MCF 10A (cell line): ENCODE measurements at regions not wholly inside any gene's neighbourhood (a gene's known extent, or its start where the extent isn't known, plus 50 kb on each side); places are given as distances from the start of the nearest gene placed in this dataset.

ENCODE experiments used
- BruUV-seq: library from RNA; stranded (reverse); fragments of 400-500 nt; replicated peaks from 2 replicates; lab custom pipeline; 2021; lab: Mats Ljungman, UMichigan
- CTCF ChIA-PET: fragments of 300-600 bp; sonication (Branson Sonifier 250); formaldehyde crosslinking; extraction: SDS; loops from one replicate; lab custom pipeline; 2021; ENCODE audit warnings: antibody characterized with exemption, inconsistent platforms; lab: Yijun Ruan, JAX
- POLR2A ChIA-PET: fragments of 300-600, 350-650 bp; sonication (Branson Sonifier 250); formaldehyde crosslinking; extraction: SDS; loops from one replicate; lab custom pipeline; 2020; ENCODE audit warnings: antibody characterized with exemption, inconsistent platforms; lab: Yijun Ruan, JAX
- DNase-seq: peaks from one replicate; pipeline ENCODE4 v3.0.0-alpha.2; 2018; ENCODE audit not compliant: unreplicated experiment
- H3K27ac Mint-ChIP-seq: one replicate; pipeline ENCODE4 v1.8.0; 2022; ENCODE audit warnings: mild to moderate bottlenecking, low read depth, mixed read lengths; ENCODE audit not compliant: unreplicated experiment
- H3K27me3 Mint-ChIP-seq: one replicate; pipeline ENCODE4 v1.8.0; 2022; ENCODE audit warnings: mixed read lengths; ENCODE audit not compliant: insufficient read depth, unreplicated experiment
- H3K36me3 Mint-ChIP-seq: one replicate; pipeline ENCODE4 v1.8.0; 2022; ENCODE audit warnings: mild to moderate bottlenecking, moderate library complexity, mixed read lengths; ENCODE audit not compliant: insufficient read depth, unreplicated experiment
- H3K4me1 Mint-ChIP-seq: one replicate; pipeline ENCODE4 v1.8.0; 2022; ENCODE audit warnings: mixed read lengths; ENCODE audit not compliant: insufficient read depth, unreplicated experiment
- H3K4me3 Mint-ChIP-seq: one replicate; pipeline ENCODE4 v1.8.0; 2022; ENCODE audit warnings: mild to moderate bottlenecking, moderate library complexity, mixed read lengths; ENCODE audit not compliant: unreplicated experiment
- H3K9me3 Mint-ChIP-seq: one replicate; pipeline ENCODE4 v1.8.0; 2022; ENCODE audit warnings: mixed read lengths; ENCODE audit not compliant: unreplicated experiment
- CTCF ChIP-seq: fragments of 200-600 bp; IDR thresholded peaks from one replicate; pipeline ENCODE4 v1.8.0; 2022; ENCODE audit warnings: antibody characterized with exemption, mild to moderate bottlenecking; ENCODE audit not compliant: unreplicated experiment
- intact Hi-C: fragments of 100-400 bp; cut with micrococcal nuclease; formaldehyde crosslinking; loops from 2 replicates; pipeline ENCODE4 v1.14.1; 2022

GRCh38 chr9:99373912-99374311 is 151.8 kb downstream of the SEC61B start:
- ChIA-PET POLR2A (interaction anchor here (0.6 kb wide), 1 partner anchor 1633 kb away, joined by 3 read pairs; no protein-coding TSS in a partner anchor), CTCF (interaction anchor here (0.9 kb wide), 1 partner anchor 27 kb away, joined by 3 read pairs; no protein-coding TSS in a partner anchor)
- no TSS peak for BruUV-seq
- Mint-ChIP-seq H3K27me3 (peaks cover 20% of the 10 kb centered on the region), H3K4me1 (no peaks in the 10 kb centered on the region), H3K27ac (no peak overlapping the region), H3K9me3 (no peaks in the 10 kb centered on the region), H3K4me3 (no peak overlapping the region), H3K36me3 (no peaks in the 10 kb centered on the region)
- TF ChIP-seq CTCF = no peak
- no peak for DNase-seq
- intact Hi-C loops = no loop called here

- Mint-ChIP-seq H3K27ac (no peak overlapping the region), H3K4me1 (no peaks in the 10 kb centered on the region), H3K27me3 (peaks cover 20% of the 10 kb centered on the region), H3K9me3 (no peaks in the 10 kb centered on the region), H3K36me3 (no peaks in the 10 kb centered on the region), H3K4me3 (no peak overlapping the region)
- DNase-seq = no peak
- ChIA-PET POLR2A (no interaction called here), CTCF (no interaction called here)
- BruUV-seq = no TSS peak
- intact Hi-C loops = no loop called here
- no peak for TF ChIP-seq CTCF
These were observed 152.7 kb downstream of the SEC61B start for GRCh38 chr9:99374793-99375192.

DNA sequence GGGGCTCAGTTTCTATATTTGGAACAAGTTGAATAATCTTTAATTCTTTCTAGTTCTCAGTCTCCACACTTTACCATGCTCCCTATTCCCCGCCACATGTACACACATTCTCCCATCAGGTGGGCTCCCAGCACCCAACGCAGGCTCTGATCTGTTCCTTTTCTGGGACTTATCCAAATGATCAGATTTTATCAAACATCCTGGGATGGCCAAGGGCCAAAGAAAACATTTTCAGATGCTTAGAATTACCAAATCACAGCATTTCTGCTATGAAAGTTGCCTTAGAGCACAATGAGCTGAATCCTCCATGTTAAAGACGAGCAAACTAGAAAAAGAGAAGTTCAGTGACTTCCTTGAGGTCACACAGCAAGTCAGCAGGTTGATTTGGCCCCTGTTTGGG is 153.4 kb downstream of the SEC61B start:
- Mint-ChIP-seq H3K4me3 (no peak overlapping the region), H3K4me1 (no peaks in the 10 kb centered on the region), H3K9me3 (no peaks in the 10 kb centered on the region), H3K36me3 (no peaks in the 10 kb centered on the region), H3K27me3 (peaks cover 20% of the 10 kb centered on the region), H3K27ac (no peak overlapping the region)
- no peak for DNase-seq
- no peak for TF ChIP-seq CTCF
- ChIA-PET CTCF (no interaction called here), POLR2A (no interaction called here)
- intact Hi-C loops = no loop called here
- BruUV-seq = no TSS peak

GRCh38 chr9:99377790-99378775 is 156.0 kb downstream of the SEC61B start:
- no TSS peak for BruUV-seq
- H3K36me3 Mint-ChIP-seq = no peaks in the 10 kb centered on the region
- ChIA-PET POLR2A (interaction anchor here (0.7 kb wide), 1 partner anchor 60 kb away, joined by 4 read pairs; no protein-coding TSS in a partner anchor), CTCF (interaction anchor here (0.6 kb wide), 1 partner anchor 29 kb away, joined by 3 read pairs; no protein-coding TSS in a partner anchor)
- H3K27ac Mint-ChIP-seq = no peak overlapping the region
- intact Hi-C loops = no loop called here
- no peak overlapping the region for H3K4me3 Mint-ChIP-seq
- H3K4me1 Mint-ChIP-seq = no peaks in the 10 kb centered on the region
- TF ChIP-seq CTCF = no peak
- no peaks in the 10 kb centered on the region for H3K9me3 Mint-ChIP-seq
- no peak for DNase-seq
- H3K27me3 Mint-ChIP-seq = peaks cover 20% of the 10 kb centered on the region
